ENCODE measurements at regions not wholly inside any gene's neighbourhood (a gene's known extent, or its start where the extent isn't known, plus 50 kb on each side); places are given as distances from the start of the nearest gene placed in this dataset.

DNA sequence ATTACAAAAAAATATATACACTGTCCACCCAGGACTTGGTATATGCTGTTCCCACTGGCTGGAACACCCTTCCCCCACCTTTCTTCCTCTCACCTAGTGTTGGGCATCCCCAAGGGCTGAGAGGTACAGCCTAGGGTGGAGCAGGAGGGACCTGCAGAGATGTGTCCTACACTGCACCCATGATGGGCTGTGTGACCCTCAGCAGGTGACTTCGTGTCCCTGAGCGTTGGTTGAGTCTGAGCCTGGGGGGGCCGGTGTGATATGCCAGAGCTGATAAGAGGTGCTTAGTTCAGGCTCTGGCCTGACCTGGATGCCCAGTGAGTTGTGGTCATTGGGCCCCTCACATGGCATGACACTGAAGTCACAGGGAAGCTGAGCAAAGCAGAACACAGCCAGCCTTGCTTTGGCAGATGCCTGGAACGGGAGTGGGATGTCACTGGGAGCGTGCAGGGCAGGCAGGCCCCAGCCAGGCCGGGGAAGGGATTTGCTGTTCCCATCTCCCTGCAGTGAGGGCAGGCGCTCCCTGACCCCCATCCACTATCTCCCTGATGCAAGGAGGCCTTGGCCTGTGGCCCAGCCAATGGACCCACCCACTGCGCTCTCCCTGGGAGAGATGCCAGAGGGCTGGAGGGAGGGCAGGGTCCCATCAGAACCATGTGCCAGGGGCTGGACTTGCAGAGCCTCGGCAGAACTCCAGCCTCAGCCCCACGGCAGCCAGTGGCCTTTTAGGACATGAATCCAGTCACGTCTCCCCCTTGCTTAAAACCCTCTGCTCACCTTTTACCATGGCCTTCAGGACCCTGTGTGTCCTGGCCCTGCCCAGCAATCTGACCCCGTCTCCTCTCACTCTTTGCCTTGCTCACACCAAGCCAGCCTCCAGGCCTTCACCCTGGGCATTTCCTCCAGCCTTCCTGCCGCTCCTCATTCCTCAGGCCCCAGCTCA lies 138.9 kb downstream of the MN1 start:
- no peak for DNase-seq (ENCODE audit: low read depth in 2 of 2)

DNA sequence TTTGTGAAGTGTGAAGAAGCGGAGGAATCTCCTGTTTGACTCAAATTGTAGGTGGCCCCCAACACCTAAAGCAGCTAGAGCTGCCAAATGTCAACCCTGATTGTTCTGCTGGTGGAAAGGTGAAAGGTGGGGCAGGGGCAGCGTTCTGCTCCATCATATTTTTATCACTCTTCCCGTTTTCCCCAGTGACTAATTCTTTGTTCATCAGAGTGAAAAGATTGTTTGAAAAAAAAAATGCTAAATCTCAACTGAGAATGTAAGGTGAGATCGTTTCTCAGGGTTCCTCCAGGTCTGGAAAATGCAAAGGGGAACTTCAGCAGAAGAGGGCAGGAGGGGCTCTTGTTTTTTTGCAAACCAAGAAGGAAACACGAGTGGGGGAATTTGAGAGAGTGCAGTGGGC lies 137.7 kb downstream of the MN1 start:
- no peak for DNase-seq (ENCODE audit: low read depth in 2 of 2)

DNA sequence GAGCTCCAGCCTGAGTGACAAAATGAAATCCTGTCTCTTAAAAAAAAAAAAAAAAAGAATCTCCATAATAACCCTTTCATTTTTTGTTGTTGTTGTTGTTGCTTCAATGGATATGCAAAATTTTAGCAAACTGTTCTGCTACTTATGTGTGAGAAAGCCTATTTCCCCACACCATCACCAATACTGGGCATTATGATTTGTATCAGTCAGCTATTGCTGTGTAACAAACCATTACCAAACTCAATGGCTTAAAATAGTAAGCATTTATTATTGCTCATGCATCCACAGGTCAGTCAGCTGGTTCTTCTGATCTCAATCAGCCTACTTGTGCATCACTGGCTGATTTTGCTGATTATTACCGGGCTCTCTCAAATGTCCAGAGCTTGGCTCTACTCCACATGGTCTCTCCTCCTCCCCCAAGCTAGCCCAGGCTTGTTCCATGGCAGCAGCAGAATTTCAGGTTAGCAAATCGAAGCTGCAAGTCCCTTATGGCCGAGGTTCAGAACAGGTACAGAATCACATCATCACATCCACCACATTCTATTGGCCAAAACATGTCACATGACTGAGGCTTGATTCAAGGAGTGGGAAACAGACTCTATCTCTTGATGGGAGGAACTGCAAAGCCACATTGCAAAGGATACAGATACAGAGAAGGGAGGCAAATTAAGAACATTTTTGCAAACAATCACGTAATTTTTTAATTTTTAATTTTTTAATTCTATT lies 135.1 kb downstream of the MN1 start:
- no peak for DNase-seq (ENCODE audit: low read depth in 2 of 2)

DNA sequence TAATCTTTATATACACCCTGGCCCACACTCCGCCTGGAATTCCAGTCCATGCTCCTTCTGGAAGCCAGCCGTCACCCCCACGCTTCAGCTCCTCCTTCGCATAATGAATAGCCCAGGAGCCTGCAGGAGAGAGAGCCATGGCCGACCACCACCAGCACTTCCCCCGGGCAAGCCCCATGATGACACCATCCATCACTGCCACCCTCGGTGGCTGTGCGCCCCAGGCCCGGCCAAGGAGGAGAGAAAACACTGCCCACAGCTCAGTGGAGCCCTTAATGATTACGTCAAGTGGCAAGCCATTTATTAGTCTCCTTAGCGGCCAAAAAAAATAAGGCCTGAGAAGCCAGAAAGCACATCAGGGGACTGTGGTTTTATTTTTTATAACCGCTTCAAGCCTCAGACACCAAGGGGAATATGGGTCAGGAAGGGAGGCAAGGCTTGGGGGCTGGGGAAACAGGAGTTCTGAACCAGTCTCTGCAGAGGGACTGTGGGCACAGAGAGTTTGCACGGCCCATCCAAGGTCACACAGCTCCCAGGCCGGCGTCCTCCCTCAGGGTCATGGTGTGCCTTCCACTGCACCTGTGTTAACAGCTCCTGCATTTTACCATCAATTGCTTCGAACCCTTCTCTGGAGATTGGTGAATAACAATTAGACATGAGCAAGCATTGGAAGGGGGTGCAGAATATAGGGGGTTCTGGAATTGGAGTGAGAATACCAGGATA lies 134.3 kb downstream of the MN1 start:
- no peak for DNase-seq (ENCODE audit: low read depth in 2 of 2)

DNA sequence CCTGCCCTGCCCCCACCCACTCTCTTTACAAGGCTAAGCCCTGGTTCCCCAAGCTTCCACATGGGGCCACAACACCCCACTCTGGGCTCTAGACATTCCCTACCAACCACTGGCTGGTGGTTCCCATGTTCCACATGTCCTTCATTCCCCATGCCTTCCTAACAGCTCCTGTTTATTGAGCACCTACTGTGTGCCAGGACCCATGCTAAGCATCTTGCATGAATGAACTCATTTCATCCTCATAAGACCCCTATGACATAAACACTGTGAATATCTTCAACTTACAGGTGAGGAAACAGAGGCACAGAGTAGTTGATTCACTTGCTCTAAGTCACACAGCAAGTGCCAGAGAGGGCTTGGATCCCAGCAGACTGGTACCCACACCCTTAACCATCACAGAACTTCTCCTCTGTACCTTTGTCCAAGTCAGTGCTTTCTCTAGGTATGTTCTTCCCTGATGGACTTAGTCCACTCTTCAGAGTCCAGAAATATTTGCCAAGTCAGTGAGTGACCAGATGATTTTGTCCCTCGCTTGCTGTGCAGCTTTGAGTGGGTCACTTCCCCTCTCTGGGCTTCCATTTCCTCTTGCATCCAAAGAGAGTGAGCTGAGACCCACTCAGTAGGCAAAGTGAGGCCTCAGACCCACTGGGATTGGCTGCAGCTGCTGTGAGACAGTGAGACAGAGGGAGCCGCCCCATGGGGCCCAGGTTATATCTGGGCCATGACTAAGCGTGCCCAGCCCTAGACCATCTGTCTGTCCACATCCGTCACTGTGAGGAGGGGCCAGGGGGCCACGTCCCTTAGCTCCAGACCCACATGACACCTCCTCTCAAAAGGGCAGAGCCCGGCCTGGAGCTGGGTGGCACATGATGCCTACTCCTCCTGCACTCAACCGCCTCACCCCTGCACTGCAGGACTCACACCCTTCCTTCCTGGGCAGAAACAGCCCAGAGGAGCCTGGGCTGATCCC lies 132.4 kb downstream of the MN1 start:
- no peak for DNase-seq (ENCODE audit: low read depth in 2 of 2)

DNA sequence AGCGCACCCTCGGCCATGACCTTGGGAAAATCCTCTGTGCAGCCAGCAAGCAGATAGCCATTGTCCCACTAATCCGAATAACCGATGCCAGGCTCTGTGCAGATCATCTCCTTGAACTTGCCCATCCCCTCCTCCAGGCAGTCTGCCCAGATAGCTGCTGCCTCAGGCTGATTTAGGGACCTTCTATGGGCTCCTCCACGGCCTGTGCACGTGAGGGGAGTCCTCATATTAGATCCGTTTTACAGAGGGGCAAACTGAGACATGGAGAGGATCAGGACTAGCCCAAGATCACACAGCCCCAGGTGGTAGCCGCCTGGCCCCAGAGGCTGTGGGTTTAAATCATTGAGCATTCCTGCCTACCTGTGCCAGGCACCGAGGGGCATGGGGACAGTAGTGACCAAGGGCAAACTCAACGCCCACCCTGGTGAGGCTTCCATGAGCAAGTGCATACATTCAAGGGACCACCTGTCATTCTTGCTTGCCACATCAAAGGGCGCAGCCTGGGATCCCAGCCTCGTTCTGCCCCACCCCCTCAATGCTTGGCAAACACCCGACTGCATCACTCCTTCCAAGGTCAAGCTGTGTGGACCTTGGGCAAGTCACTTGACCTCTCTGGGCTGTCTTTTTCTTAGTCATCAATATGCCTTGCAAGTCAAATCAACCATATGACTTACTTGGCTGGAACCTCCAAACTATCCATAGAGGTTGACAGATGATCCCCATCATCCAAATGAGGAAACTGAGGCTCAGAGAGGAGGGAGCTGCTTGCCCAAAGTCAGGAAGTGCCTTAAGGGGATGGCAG lies 131.6 kb downstream of the MN1 start:
- no peak for DNase-seq (ENCODE audit: low read depth in 2 of 2)

DNA sequence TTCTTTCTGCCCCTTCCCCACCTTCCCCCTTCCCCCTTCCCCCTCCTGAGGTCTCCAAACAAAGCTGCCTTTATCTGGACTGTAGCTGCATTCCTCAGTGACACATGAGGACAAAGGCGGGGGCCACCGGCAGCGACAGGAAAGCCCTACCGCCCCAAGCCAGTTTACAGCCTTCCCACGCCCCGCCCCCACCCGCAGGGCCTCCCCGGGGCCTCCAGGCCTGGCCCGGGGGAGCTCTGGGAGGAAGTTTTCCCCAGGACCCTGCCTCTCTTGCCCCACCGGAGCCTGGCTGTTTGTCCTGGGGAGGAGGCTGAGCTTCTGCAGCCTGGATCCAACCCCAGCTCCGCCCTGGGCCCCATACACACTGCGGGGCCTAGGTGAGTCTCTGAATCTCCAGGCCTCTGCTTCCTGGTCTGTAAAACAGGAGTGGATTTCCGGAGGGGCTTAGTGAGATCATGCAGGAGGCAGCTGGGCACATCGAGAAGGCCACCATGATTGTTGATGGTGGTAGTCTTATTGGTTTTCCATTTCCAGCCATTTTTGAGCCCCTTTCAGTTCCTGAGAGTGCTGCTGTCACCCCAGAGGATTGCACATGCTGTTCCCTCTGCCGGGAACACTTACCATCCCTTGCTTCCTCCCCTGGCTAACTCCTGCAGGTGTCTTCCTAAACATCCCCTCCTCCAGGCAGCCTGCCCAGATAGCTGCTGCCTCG lies 130.7 kb downstream of the MN1 start:
- no peak for DNase-seq (ENCODE audit: low read depth in 2 of 2)

DNA sequence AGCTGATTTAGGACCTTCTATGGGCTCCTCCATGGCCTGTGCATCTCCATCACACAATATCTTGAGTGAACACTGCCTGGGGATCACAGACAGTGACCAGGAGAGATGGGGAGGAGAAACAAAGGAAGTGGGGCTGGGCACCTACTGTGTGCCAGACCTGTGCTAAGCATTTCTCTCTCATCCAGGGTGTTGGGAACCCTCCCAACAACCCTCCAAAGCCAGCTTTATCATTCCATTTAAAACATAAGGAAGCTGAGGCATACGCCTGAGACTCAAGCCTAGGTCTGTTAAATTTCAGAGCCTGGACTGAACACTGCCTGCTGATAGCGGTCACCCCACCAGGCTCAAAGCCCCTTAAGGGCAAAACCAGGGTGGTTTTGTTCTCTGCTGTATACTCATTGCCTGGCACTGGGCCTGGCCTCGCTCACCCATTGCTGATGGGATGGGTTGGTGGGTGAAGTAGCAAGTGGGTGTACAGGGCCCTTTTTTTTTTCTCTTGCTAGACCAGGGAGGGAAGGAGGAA lies 130.1 kb downstream of the MN1 start:
- DNase-seq (ENCODE audit: low read depth in 2 of 2): no peak

DNA sequence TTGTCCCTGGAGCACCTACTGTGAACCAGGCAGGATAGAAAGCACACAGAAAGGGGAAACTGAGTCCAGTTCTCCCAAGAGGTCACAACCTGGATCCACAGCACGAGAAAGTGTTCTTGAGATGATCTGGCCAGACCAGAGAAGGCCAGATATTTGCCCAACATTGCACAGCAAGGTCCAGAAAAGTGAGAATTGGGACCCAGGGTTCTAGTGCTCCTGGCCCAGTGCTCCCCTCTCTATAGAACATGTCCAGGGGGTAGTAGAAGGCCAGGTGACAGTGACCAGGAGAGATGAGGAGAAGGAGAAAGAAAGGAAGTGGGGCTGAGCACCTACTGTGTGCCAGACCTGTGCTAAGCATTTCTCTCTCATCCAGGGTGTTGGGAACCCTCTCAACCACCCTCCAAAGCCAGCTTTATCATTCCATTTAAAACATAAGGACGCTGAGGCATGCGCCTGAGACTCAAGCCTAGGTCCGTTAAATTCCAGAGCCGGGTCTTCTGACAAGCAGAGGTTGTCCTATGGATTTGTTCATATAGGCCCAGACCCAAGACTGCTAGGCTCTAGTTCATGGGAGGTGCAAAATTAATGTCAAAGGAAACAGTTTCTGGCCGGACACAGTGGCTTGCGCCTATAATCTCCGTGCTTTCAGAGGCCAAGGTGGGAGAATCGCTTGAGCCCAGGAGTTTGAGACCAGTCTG lies 128.7 kb downstream of the MN1 start:
- no peak for DNase-seq (ENCODE audit: low read depth in 2 of 2)

DNA sequence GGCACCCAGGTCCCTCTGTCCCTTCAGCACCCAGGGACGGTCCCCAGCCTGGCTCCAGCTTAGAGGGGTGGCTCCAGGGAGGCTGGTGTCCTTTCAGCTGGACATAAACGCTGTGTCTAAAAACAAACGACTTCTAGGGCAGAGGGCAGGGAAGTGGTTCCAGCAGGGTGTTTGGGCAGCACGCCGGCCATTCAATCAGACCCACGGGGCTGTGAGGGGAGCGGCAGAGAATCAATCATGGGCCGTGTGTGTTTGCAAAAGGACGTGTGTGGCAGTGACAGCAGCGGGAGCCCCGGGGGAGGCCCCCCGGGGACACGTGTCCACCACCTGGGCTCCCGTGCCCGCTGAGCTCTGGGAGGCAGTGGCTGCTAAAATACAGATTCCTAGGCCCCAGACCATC lies 127.7 kb downstream of the MN1 start:
- DNase-seq (ENCODE audit: low read depth in 2 of 2): no peak

DNA sequence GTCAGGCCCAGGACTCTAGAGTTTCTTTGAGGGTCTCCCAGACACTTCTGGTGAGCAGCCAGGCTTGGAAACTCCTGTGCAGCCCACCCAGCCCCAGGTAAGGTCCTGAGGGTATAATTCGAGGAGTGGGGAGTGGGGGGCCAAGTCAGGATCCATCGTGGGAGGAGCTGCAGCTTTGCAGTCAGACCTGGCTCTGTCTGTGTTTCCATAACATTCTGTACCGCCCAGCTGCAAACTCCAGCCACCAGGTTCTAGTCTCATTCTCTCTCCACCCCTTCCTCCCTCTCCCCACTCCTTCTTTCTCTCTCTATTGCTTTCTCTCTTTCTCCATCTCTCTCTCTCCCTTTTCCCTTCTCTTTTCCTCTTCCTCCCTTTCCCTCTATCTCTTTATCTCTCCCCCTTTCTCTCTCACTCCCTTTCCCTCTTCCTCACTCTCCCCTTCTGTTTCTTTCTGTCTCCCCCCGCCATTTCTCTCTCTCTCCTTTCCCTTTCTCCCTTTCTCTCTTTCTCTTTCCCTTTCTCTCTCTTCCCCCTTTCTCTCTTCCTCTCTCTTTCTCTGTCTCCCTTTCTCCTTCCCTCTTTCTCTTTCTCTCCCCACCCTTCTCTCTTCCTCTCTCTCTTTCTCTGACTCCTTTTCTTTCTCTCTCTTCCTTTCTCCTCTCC lies 127.2 kb downstream of the MN1 start:
- no peak for DNase-seq (ENCODE audit: low read depth in 2 of 2)

DNA sequence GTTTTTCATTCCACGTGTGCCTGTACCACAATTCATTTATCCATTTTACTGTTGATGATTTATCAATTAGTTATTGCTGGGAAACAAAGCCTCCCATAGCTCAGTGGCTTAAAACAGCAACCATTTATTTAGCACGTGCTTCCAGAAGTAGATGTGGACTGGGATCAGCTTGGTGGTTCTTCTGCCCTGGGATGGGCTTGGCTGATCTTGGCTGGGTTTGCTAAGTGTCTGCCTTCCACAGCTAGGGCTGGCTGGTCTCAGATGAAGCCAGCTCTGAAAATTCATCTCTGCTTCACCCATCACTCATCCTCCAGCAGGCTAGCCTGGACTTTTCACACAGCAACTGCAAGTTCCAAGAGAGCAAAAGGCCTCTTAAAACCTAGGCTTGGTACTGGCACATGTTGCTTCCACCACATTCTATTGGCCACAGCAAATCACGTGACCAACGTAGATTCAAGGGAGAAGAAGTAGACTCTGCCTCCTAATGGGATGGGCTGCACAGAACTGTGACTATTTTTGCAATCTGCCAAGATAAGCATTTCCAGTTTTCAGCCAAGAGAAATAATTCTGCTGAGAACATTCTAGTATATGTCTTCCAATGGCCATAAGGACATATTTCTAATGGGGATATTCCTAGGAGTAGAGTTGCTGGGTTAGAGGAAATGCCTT lies 124.9 kb downstream of the MN1 start:
- DNase-seq (ENCODE audit: low read depth in 2 of 2): no peak

DNA sequence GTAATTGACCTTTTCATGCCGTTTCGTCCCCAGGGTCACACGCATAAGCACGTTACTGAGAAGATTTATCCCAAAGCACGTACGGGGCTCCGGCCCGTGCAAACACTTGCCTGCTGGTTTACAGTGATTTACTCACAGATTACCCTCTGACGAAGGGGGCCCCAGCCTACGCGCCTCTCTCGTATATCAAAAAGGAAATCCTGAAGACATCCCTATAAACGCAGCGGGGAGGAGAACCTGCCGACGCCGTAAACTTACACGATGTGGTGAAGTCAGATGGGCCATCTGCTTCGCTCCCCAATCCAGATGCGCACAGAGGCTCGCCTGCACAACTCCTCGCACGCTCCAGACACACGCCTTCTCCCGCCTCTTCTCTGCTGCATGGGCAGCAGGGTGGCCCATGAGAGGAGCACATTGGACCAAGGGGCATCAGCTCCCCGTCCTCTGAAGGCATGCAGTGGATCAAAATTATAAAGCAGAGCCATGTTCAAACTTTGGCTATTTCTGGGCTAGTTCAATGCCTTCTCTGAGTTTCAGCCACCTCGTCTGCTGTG lies 123.6 kb downstream of the MN1 start:
- DNase-seq (ENCODE audit: low read depth in 2 of 2): no peak

DNA sequence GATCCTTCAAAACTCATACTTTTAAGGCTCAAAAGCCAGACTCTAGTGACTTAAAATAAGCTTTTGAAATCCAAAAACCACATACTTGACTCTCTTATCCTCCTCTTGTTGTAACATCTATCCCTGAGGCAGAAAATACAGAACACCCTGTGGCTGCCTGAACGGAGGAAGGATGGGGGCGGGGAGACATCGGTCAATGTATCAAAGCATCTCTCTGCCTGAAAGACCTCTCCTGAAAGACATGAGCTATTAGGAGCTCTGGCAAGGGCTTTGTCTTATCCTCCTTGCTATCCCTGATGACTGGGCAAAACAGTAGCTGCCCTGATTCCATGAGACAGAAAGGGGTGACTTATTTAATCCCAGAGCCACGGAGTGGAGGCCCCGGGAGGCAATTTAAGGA lies 122.4 kb downstream of the MN1 start:
- DNase-seq (ENCODE audit: low read depth in 2 of 2): no peak

DNA sequence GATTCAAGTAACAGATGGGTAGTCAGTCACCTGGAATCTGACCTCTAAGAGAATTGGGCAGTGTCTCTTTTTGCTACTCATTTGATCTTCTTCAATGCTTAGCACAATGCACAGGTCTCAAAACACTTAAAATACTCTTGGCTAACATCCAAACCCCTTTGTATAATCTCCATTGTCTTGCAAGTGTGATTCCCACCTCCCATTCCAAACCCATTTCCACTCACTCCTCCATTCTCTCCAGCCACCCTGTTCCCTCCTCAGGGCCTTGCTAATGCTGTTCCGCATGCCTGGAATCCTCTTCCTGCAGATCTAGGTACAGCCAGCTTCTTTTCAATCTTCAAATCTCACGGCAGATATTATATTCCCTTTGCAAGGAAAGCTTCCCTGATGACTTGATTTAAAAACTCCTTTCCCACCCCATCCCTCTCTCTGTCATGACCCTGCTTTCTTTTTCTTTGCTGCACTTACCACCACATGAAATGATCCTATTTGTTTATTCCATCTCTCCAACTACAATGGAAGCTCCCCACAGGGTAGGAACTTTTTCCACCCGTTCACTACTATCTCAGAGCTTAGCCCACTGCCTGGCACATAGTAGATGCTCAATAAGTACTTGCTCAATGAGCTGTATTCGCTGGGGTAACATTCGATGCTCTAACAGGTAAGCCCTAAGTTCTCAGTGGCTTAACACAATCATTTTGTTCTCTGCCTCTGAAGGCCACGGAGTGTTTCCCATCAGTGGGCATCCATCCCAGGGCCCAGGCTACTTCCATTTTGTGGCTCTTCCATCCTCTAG lies 121.7 kb downstream of the MN1 start:
- no peak for DNase-seq (ENCODE audit: low read depth in 2 of 2)

DNA sequence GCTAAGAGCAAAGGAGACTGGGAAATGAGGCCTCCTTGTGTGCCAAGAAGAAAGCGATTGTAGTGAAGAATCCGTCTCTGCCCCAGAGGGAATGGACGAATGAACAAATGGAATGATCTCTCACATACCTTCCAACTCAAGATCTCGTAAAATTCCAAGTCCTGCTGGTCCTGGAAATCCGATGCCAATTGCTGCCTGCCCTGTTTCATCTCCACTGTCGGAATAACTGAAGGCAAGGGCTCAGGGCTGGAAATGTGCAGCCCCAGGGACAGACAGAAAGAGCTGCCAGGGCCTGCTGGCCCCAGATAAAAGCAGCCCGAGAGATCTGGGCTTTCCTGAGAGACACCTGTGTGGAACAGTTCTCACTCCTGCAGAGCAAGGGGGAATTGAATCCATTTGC lies 120.9 kb downstream of the MN1 start:
- DNase-seq (ENCODE audit: low read depth in 2 of 2): no peak

DNA sequence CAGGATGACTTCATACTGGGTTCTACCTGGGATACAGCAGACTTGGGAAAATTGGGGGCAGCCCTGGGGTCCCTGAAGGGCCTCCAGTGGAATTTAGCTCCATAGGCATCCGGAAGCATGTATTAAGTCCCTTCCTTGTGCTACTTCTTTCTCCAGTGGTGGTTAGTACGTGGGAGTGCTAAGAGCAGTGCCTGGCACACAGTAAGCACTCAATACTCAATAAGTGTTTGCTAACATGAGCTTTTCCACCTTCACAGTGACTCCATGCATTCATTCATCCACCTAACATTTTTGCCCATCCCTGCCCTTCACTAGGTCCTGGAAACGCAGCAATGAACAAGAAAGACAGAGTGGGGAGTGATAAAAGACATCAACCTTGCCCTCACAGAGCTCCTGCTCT lies 120.5 kb downstream of the MN1 start:
- no peak for DNase-seq (ENCODE audit: low read depth in 2 of 2)
